Breast epithelium (tissue), 3 donors: ENCODE measurements at regions not wholly inside any gene's neighbourhood (a gene's known extent, or its start where the extent isn't known, plus 50 kb on each side); places are given as distances from the start of the nearest gene placed in this dataset.

ENCODE experiments used
- CTCF ChIP-seq, 3 donors: fragments of 450-650 bp; IDR thresholded peaks; one replicate each; pipeline ENCODE4 v1.5.1; 2016 to 2017; ENCODE audit warnings: antibody characterized with exemption in 3 of 3, mild to moderate bottlenecking in 3 of 3, moderate library complexity in 3 of 3
- POLR2A ChIP-seq: fragments of 450-650 bp; IDR thresholded peaks from one replicate; pipeline ENCODE4 v1.6.1; 2016; ENCODE audit warnings: antibody characterized with exemption, mild to moderate bottlenecking, moderate library complexity
- POLR2AphosphoS5 ChIP-seq, 3 donors: sonication (generic); formaldehyde crosslinking; IDR thresholded peaks; one replicate each; pipeline ENCODE4 v1.6.1; 2017; ENCODE audit warnings: antibody characterized with exemption in 3 of 3

GRCh38 chr1:88052167-88052566, 631.9 kb upstream of the PKN2 start:
- TF ChIP-seq CTCF (IDR thresholded peaks at IDR 0.05) (no peak), POLR2A (no peak), POLR2AphosphoS5 (IDR thresholded peaks at IDR 0.05) (no peak)
